ENCODE measurements at regions not wholly inside any gene's neighbourhood (a gene's known extent, or its start where the extent isn't known, plus 50 kb on each side); places are given as distances from the start of the nearest gene placed in this dataset.

- TF ChIP-seq, protein P1, sequence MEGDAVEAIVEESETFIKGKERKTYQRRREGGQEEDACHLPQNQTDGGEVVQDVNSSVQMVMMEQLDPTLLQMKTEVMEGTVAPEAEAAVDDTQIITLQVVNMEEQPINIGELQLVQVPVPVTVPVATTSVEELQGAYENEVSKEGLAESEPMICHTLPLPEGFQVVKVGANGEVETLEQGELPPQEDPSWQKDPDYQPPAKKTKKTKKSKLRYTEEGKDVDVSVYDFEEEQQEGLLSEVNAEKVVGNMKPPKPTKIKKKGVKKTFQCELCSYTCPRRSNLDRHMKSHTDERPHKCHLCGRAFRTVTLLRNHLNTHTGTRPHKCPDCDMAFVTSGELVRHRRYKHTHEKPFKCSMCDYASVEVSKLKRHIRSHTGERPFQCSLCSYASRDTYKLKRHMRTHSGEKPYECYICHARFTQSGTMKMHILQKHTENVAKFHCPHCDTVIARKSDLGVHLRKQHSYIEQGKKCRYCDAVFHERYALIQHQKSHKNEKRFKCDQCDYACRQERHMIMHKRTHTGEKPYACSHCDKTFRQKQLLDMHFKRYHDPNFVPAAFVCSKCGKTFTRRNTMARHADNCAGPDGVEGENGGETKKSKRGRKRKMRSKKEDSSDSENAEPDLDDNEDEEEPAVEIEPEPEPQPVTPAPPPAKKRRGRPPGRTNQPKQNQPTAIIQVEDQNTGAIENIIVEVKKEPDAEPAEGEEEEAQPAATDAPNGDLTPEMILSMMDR (IDR thresholded peaks at IDR 0.05), result no peak
- Mint-ChIP-seq H3K27ac (ENCODE audit: unreplicated experiment) (no peak overlapping the region), H3K36me3 (ENCODE audit: low read depth) (no peaks in the 10 kb centered on the region), H3K4me3 (ENCODE audit: unreplicated experiment) (no peak overlapping the region), H3K9me3 (ENCODE audit: low read depth) (no peaks in the 10 kb centered on the region), H3K27me3 (ENCODE audit: low read depth) (no peaks in the 10 kb centered on the region), H3K4me1 (ENCODE audit: low read depth) (peaks cover 26% of the 10 kb centered on the region)
- DNase-seq (ENCODE audit: low spot score), result no peak
Measured at GRCh38 chr6:100236389-100236788, 228.3 kb downstream of the SIM1 start.

GRCh38 chr6:100235631-100236030 is 229.1 kb downstream of the SIM1 start:
- DNase-seq (ENCODE audit: low spot score), result no peak
- Mint-ChIP-seq H3K4me3 (ENCODE audit: unreplicated experiment) (no peak overlapping the region), H3K27ac (ENCODE audit: unreplicated experiment) (no peak overlapping the region)

GRCh38 chr6:100234625-100235024 is 230.1 kb downstream of the SIM1 start:
- no peaks in the 10 kb centered on the region for H3K36me3 Mint-ChIP-seq (ENCODE audit: low read depth)
- H3K27me3 Mint-ChIP-seq (ENCODE audit: low read depth), result no peaks in the 10 kb centered on the region
- peaks cover 43% of the 10 kb centered on the region for H3K4me1 Mint-ChIP-seq (ENCODE audit: low read depth)
- no peak overlapping the region for H3K27ac Mint-ChIP-seq (ENCODE audit: unreplicated experiment)
- no peaks in the 10 kb centered on the region for H3K9me3 Mint-ChIP-seq (ENCODE audit: low read depth)
- TF ChIP-seq, protein P1 (IDR thresholded peaks at IDR 0.05), result no peak
- H3K4me3 Mint-ChIP-seq (ENCODE audit: unreplicated experiment), result no peak overlapping the region
- DNase-seq (ENCODE audit: low spot score), result no peak

More at GRCh38 chr6:100235631-100236030, 229.1 kb downstream of the SIM1 start:
- TF ChIP-seq, protein P1 (IDR thresholded peaks at IDR 0.05), result no peak
- Mint-ChIP-seq H3K4me1 (ENCODE audit: low read depth) (peaks cover 33% of the 10 kb centered on the region), H3K9me3 (ENCODE audit: low read depth) (no peaks in the 10 kb centered on the region), H3K36me3 (ENCODE audit: low read depth) (no peaks in the 10 kb centered on the region), H3K27me3 (ENCODE audit: low read depth) (no peaks in the 10 kb centered on the region)

GRCh38 chr6:100232781-100233573 is 231.7 kb downstream of the SIM1 start:
- H3K4me3 Mint-ChIP-seq (ENCODE audit: unreplicated experiment), result no peak overlapping the region
- no peak overlapping the region for H3K27ac Mint-ChIP-seq (ENCODE audit: unreplicated experiment)
- TF ChIP-seq, protein P1 (IDR thresholded peaks at IDR 0.05), result no peak
- H3K36me3 Mint-ChIP-seq (ENCODE audit: low read depth), result no peaks in the 10 kb centered on the region
- no peak for DNase-seq (ENCODE audit: low spot score)
- H3K4me1 Mint-ChIP-seq (ENCODE audit: low read depth), result peaks cover 53% of the 10 kb centered on the region
- H3K27me3 Mint-ChIP-seq (ENCODE audit: low read depth), result no peaks in the 10 kb centered on the region
- H3K9me3 Mint-ChIP-seq (ENCODE audit: low read depth), result no peaks in the 10 kb centered on the region

DNA sequence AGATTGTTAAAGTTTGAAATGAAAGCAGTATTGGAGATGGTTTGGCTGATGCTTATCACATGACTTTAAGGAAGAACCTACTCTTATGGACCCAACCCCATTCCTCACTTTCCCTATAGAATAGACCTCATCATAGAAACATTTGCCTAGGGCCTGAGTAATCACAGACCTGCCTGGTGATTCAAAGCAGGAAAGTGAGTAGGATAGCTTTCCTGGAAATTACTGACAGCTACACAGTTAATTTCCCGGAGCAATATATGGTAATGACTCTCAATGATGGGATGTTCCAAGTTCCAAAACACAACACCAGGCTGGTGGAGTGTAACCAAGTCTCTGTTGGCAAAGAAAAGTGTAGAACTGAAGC is 233.8 kb downstream of the SIM1 start:
- H3K27ac Mint-ChIP-seq (ENCODE audit: unreplicated experiment), result no peak overlapping the region
- DNase-seq (ENCODE audit: low spot score), result no peak
- peaks cover 39% of the 10 kb centered on the region for H3K4me1 Mint-ChIP-seq (ENCODE audit: low read depth)

More for the DNA sequence above, 233.8 kb downstream of the SIM1 start:
- no peaks in the 10 kb centered on the region for H3K27me3 Mint-ChIP-seq (ENCODE audit: low read depth)
- H3K9me3 Mint-ChIP-seq (ENCODE audit: low read depth), result no peaks in the 10 kb centered on the region
- TF ChIP-seq, protein P1 (IDR thresholded peaks at IDR 0.05), result no peak
- no peak overlapping the region for H3K4me3 Mint-ChIP-seq (ENCODE audit: unreplicated experiment)
- no peaks in the 10 kb centered on the region for H3K36me3 Mint-ChIP-seq (ENCODE audit: low read depth)
